ENCODE measurements at regions not wholly inside any gene's neighbourhood (a gene's known extent, or its start where the extent isn't known, plus 50 kb on each side); places are given as distances from the start of the nearest gene placed in this dataset.

GRCh38 chr7:10211016-10211415 lies 762.7 kb upstream of the PHF14 start:
- Histone ChIP-seq H3K36me3 (ENCODE audit: control insufficient read depth in 2 of 3, insufficient read depth in 3 of 3, low read length in 3 of 3) (no peaks in the 10 kb centered on the region), H3K9me3 (ENCODE audit: control insufficient read depth in 2 of 3, low read length in 3 of 3) (no peaks in the 10 kb centered on the region), H3K4me1 (ENCODE audit: control insufficient read depth in 2 of 2, insufficient read depth in 2 of 2, low read length in 2 of 2) (no peaks in the 10 kb centered on the region), H3K4me3 (ENCODE audit: low read length) (no peak overlapping the region), H3K27me3 (ENCODE audit: control insufficient read depth in 2 of 2, insufficient read depth in 2 of 2, low read length in 2 of 2) (no peaks in the 10 kb centered on the region), H3K27ac (ENCODE audit: low read depth, low read length) (no peak overlapping the region)
- Mint-ChIP-seq H3K4me1 (peaks cover 0 to 2% (median 0%) of the 10 kb centered on the region in 7 donors), H3K4me3 (no peak overlapping the region), H3K9me3 (peaks cover 0 to 14% (median 3%) of the 10 kb centered on the region in 11 donors), H3K27me3 (no peaks in the 10 kb centered on the region), H3K27ac (no peak overlapping the region), H3K36me3 (no peaks in the 10 kb centered on the region)
- DNase-seq (no peak), ATAC-seq (no peak)
- intact Hi-C loops (cut with micrococcal nuclease), result no loop called here
- ChIA-PET POLR2A (no interaction called here), CTCF (no interaction called here)

GRCh38 chr7:10211861-10212260 lies 761.8 kb upstream of the PHF14 start:
- no peak for ATAC-seq
- intact Hi-C loops (cut with micrococcal nuclease), result no loop called here

GRCh38 chr7:10212649-10213048 lies 761.0 kb upstream of the PHF14 start:
- H3K4me3 Mint-ChIP-seq, result no peak overlapping the region
- ATAC-seq, result no peak
- H3K36me3 Mint-ChIP-seq, result no peaks in the 10 kb centered on the region
- H3K4me1 Mint-ChIP-seq, result peaks cover 0 to 2% (median 0%) of the 10 kb centered on the region in 7 donors
- no peak overlapping the region for H3K27ac Mint-ChIP-seq
- H3K9me3 Mint-ChIP-seq, result peaks cover 0 to 14% (median 5%) of the 10 kb centered on the region in 11 donors
- CTCF ChIA-PET, result no interaction called here
- no peaks in the 10 kb centered on the region for H3K27me3 Mint-ChIP-seq
- Histone ChIP-seq H3K27ac (ENCODE audit: low read depth, low read length) (no peak overlapping the region), H3K9me3 (ENCODE audit: control insufficient read depth in 2 of 3, low read length in 3 of 3) (no peaks in the 10 kb centered on the region), H3K27me3 (ENCODE audit: control insufficient read depth in 2 of 2, insufficient read depth in 2 of 2, low read length in 2 of 2) (no peaks in the 10 kb centered on the region), H3K36me3 (ENCODE audit: control insufficient read depth in 2 of 3, insufficient read depth in 3 of 3, low read length in 3 of 3) (no peaks in the 10 kb centered on the region), H3K4me3 (ENCODE audit: low read length) (no peak overlapping the region), H3K4me1 (ENCODE audit: control insufficient read depth in 2 of 2, insufficient read depth in 2 of 2, low read length in 2 of 2) (no peaks in the 10 kb centered on the region)
- no peak for DNase-seq
- POLR2A ChIA-PET, result no interaction called here
- intact Hi-C loops (cut with micrococcal nuclease), result no loop called here

More at GRCh38 chr7:10211861-10212260, 761.8 kb upstream of the PHF14 start:
- Histone ChIP-seq H3K27ac (ENCODE audit: low read depth, low read length) (no peak overlapping the region), H3K36me3 (ENCODE audit: control insufficient read depth in 2 of 3, insufficient read depth in 3 of 3, low read length in 3 of 3) (no peaks in the 10 kb centered on the region), H3K4me1 (ENCODE audit: control insufficient read depth in 2 of 2, insufficient read depth in 2 of 2, low read length in 2 of 2) (no peaks in the 10 kb centered on the region), H3K4me3 (ENCODE audit: low read length) (no peak overlapping the region), H3K27me3 (ENCODE audit: control insufficient read depth in 2 of 2, insufficient read depth in 2 of 2, low read length in 2 of 2) (no peaks in the 10 kb centered on the region), H3K9me3 (ENCODE audit: control insufficient read depth in 2 of 3, low read length in 3 of 3) (no peaks in the 10 kb centered on the region)
- Mint-ChIP-seq H3K36me3 (no peaks in the 10 kb centered on the region), H3K27ac (no peak overlapping the region), H3K4me3 (no peak overlapping the region), H3K4me1 (peaks cover 0 to 2% (median 0%) of the 10 kb centered on the region in 7 donors), H3K27me3 (no peaks in the 10 kb centered on the region), H3K9me3 (peaks cover 0 to 14% (median 4%) of the 10 kb centered on the region in 11 donors)
- ChIA-PET POLR2A (no interaction called here), CTCF (no interaction called here)
- DNase-seq, result no peak

GRCh38 chr7:10216462-10216861 lies 757.2 kb upstream of the PHF14 start:
- POLR2A ChIA-PET, result no interaction called here
- intact Hi-C loops (cut with micrococcal nuclease), result no loop called here
- no peak overlapping the region for H3K4me3 Mint-ChIP-seq
- Histone ChIP-seq H3K27me3 (ENCODE audit: control insufficient read depth in 2 of 2, insufficient read depth in 2 of 2, low read length in 2 of 2) (no peaks in the 10 kb centered on the region), H3K27ac (ENCODE audit: low read depth, low read length) (no peak overlapping the region), H3K4me3 (ENCODE audit: low read length) (no peak overlapping the region), H3K36me3 (ENCODE audit: control insufficient read depth in 2 of 3, insufficient read depth in 3 of 3, low read length in 3 of 3) (no peaks in the 10 kb centered on the region), H3K9me3 (ENCODE audit: control insufficient read depth in 2 of 3, low read length in 3 of 3) (no peaks in the 10 kb centered on the region), H3K4me1 (ENCODE audit: control insufficient read depth in 2 of 2, insufficient read depth in 2 of 2, low read length in 2 of 2) (no peaks in the 10 kb centered on the region)
- no peaks in the 10 kb centered on the region for H3K27me3 Mint-ChIP-seq
- no peaks in the 10 kb centered on the region for H3K36me3 Mint-ChIP-seq
- no peak overlapping the region for H3K27ac Mint-ChIP-seq
- H3K4me1 Mint-ChIP-seq, result peaks cover 0 to 2% (median 0%) of the 10 kb centered on the region in 7 donors
- CTCF ChIA-PET, result no interaction called here
- no peak for ATAC-seq
- H3K9me3 Mint-ChIP-seq, result peaks cover 0 to 15% (median 6%) of the 10 kb centered on the region in 11 donors
- DNase-seq, result no peak

- Mint-ChIP-seq H3K27ac (no peak overlapping the region), H3K4me3 (no peak overlapping the region), H3K27me3 (no peaks in the 10 kb centered on the region), H3K9me3 (peaks cover 0 to 21% (median 2%) of the 10 kb centered on the region in 11 donors), H3K4me1 (no peaks in the 10 kb centered on the region), H3K36me3 (no peaks in the 10 kb centered on the region)
- Histone ChIP-seq H3K27ac (ENCODE audit: low read depth, low read length) (no peak overlapping the region), H3K9me3 (ENCODE audit: control insufficient read depth in 2 of 3, low read length in 3 of 3) (no peaks in the 10 kb centered on the region), H3K27me3 (ENCODE audit: control insufficient read depth in 2 of 2, insufficient read depth in 2 of 2, low read length in 2 of 2) (no peaks in the 10 kb centered on the region), H3K4me3 (ENCODE audit: low read length) (no peak overlapping the region), H3K4me1 (ENCODE audit: control insufficient read depth in 2 of 2, insufficient read depth in 2 of 2, low read length in 2 of 2) (no peaks in the 10 kb centered on the region), H3K36me3 (ENCODE audit: control insufficient read depth in 2 of 3, insufficient read depth in 3 of 3, low read length in 3 of 3) (no peaks in the 10 kb centered on the region)
- ATAC-seq (no peak), DNase-seq (no peak)
- ChIA-PET POLR2A (no interaction called here), CTCF (no interaction called here)
- intact Hi-C loops (cut with micrococcal nuclease), result no loop called here
Measured at GRCh38 chr7:10221084-10221483, 752.6 kb upstream of the PHF14 start.

- intact Hi-C loops (cut with micrococcal nuclease), result no loop called here
- ATAC-seq (no peak), DNase-seq (no peak)
- Histone ChIP-seq H3K9me3 (ENCODE audit: control insufficient read depth in 2 of 3, low read length in 3 of 3) (no peaks in the 10 kb centered on the region), H3K4me1 (ENCODE audit: control insufficient read depth in 2 of 2, insufficient read depth in 2 of 2, low read length in 2 of 2) (no peaks in the 10 kb centered on the region), H3K36me3 (ENCODE audit: control insufficient read depth in 2 of 3, insufficient read depth in 3 of 3, low read length in 3 of 3) (no peaks in the 10 kb centered on the region), H3K27me3 (ENCODE audit: control insufficient read depth in 2 of 2, insufficient read depth in 2 of 2, low read length in 2 of 2) (no peaks in the 10 kb centered on the region), H3K4me3 (ENCODE audit: low read length) (no peak overlapping the region), H3K27ac (ENCODE audit: low read depth, low read length) (no peak overlapping the region)
- no peak overlapping the region for H3K27ac Mint-ChIP-seq
- no peaks in the 10 kb centered on the region for H3K4me1 Mint-ChIP-seq
- H3K4me3 Mint-ChIP-seq, result no peak overlapping the region
- CTCF ChIA-PET, result no interaction called here
- no peaks in the 10 kb centered on the region for H3K27me3 Mint-ChIP-seq
- POLR2A ChIA-PET, result interaction anchor here (0.6 kb wide), 1 partner anchor 734 kb away, joined by 5 read pairs; no protein-coding TSS in a partner anchor
- H3K36me3 Mint-ChIP-seq, result no peaks in the 10 kb centered on the region
- peaks cover 0 to 21% (median 3%) of the 10 kb centered on the region in 11 donors for H3K9me3 Mint-ChIP-seq
Measured at GRCh38 chr7:10222976-10223375, 750.7 kb upstream of the PHF14 start.

GRCh38 chr7:10225275-10225674 lies 748.4 kb upstream of the PHF14 start:
- ChIA-PET POLR2A (no interaction called here), CTCF (no interaction called here)
- DNase-seq (no peak), ATAC-seq (no peak)
- Histone ChIP-seq H3K36me3 (ENCODE audit: control insufficient read depth in 2 of 3, insufficient read depth in 3 of 3, low read length in 3 of 3) (no peaks in the 10 kb centered on the region), H3K27ac (ENCODE audit: low read depth, low read length) (no peak overlapping the region), H3K9me3 (ENCODE audit: control insufficient read depth in 2 of 3, low read length in 3 of 3) (no peaks in the 10 kb centered on the region), H3K4me1 (ENCODE audit: control insufficient read depth in 2 of 2, insufficient read depth in 2 of 2, low read length in 2 of 2) (no peaks in the 10 kb centered on the region), H3K27me3 (ENCODE audit: control insufficient read depth in 2 of 2, insufficient read depth in 2 of 2, low read length in 2 of 2) (no peaks in the 10 kb centered on the region), H3K4me3 (ENCODE audit: low read length) (no peak overlapping the region)
- Mint-ChIP-seq H3K9me3 (peaks cover 0 to 15% (median 2%) of the 10 kb centered on the region in 11 donors), H3K27ac (no peak overlapping the region), H3K27me3 (no peaks in the 10 kb centered on the region), H3K4me1 (no peaks in the 10 kb centered on the region), H3K36me3 (no peaks in the 10 kb centered on the region), H3K4me3 (no peak overlapping the region)
- intact Hi-C loops (cut with micrococcal nuclease), result no loop called here

Data from naive thymus-derived CD4-positive, alpha-beta T cell (primary cell).